ENCODE measurements at regions not wholly inside any gene's neighbourhood (a gene's known extent, or its start where the extent isn't known, plus 50 kb on each side); places are given as distances from the start of the nearest gene placed in this dataset.

DNA sequence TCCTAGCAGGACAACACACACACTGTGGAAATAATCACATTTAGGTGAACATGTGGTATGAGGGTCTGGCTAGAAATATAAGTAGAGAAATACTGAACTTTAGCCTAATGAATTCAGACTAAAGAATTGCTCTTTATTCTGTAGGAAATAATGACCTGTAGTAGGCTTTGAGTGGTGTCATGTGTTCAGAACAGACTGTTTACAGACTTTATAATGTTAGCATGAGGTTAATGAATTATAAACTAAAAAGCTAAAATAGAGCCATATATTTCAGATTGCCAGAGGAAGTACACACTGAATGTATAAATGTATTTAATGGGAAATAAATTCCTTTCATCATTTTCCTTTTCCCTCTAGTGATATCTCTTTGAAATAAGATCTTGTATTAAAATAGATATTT, 669.5 kb upstream of the EPHA7 start:
- no peak for TF ChIP-seq POLR2A (IDR thresholded peaks at IDR 0.05; ENCODE audit: low read depth)
- TF ChIP-seq, protein P1, sequence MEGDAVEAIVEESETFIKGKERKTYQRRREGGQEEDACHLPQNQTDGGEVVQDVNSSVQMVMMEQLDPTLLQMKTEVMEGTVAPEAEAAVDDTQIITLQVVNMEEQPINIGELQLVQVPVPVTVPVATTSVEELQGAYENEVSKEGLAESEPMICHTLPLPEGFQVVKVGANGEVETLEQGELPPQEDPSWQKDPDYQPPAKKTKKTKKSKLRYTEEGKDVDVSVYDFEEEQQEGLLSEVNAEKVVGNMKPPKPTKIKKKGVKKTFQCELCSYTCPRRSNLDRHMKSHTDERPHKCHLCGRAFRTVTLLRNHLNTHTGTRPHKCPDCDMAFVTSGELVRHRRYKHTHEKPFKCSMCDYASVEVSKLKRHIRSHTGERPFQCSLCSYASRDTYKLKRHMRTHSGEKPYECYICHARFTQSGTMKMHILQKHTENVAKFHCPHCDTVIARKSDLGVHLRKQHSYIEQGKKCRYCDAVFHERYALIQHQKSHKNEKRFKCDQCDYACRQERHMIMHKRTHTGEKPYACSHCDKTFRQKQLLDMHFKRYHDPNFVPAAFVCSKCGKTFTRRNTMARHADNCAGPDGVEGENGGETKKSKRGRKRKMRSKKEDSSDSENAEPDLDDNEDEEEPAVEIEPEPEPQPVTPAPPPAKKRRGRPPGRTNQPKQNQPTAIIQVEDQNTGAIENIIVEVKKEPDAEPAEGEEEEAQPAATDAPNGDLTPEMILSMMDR (IDR thresholded peaks at IDR 0.05) = no peak
